D341Med (cell line): ENCODE measurements at regions not wholly inside any gene's neighbourhood (a gene's known extent, or its start where the extent isn't known, plus 50 kb on each side); places are given as distances from the start of the nearest gene placed in this dataset.
"Not testable (repeated sequence)": the region's sequence is repeated elsewhere in the genome, so short reads cannot be mapped to it uniquely, and the experiment has no call there.

Experiments used
- DNase-seq: peaks from one replicate; pipeline ENCODE4 v3.0.0; 2012; ENCODE audit warnings: low spot score

DNA sequence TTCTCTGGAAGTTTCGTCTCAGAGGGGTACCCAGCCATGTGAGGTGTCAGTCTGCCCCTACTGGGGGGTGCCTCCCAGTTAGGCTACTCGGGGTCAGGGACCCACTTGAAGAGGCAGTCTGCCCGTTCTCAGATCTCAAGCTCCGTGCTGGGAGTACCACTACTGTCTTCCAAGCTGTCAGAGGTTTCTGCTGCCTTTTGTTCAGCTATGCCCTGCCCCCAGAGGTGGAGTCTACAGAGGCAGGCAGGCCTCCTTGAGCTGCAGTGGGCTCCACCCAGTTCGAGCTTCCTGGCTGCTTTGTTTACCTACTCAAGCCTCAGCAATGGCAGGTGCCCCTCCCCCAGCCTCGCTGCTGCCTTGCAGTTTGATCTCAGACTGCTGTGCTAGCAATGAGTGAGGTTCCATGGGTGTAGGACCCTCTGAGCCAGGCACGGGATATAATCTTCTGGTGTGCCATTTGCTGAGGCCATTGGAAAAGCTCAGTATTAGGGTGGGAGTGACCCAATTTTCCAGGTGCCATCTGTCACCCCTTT is 71.0 kb upstream of the SH3GLB1 start:
- DNase-seq = not testable (repeated sequence)

DNA sequence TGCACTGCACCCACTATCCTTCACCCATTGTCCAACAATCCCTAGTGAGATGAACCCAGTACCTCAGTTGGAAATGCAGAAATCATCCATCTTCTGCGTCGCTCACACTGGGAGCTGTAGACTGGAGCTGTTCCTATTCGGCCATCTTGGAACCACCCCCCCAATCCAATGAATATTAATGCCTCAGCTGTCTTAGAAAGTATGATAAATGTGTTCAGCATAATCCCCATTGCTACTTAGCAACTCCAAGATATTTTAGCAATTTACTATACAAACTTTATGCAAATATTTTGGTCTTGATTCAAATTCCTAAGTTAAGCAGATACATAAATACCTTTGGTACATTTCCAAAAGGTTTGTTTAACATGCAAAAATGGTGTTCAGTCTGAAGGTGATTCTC is 70.5 kb upstream of the SH3GLB1 start:
- no peak for DNase-seq

DNA sequence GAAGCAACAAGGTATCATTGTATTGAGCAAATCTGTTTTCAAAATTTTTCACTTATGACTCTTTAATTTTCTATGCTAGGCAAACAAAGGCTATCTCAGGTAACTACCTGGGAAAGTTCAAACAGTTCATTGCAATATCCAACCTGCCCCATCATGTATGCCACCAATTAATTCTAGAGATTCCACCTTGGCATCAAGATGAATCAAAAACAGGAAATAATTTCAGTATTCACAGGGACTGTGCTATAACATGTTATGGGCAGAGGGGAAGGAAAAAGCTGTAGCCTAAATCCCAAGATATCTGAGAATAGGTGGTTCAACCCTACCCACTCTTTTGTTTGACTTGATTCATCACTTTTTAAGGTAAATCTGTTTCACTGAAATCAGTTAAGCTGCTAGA is 67.5 kb upstream of the SH3GLB1 start:
- no peak for DNase-seq

DNA sequence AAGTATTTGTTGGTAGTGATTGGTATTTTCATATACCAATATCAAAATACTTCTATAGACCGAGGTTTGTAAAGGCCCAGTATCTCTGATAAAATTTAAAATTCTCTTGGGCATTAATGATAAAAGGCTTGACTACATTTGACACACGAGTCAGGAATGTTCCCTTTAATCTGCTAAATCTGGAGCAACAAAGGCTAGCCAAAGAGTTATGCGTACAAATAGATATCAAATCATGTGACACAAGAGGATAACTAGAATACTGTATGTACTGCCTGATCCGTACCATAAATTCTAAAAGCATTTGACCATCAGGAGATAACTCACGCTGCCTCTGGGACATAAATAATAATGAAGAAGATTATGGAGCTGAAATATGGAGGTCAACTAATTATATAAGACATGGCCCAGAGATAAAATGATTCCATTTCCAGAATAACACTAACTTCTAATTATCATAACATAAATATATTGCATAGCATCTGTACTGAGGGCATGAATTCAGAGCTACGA is 64.2 kb upstream of the SH3GLB1 start:
- no peak for DNase-seq

DNA sequence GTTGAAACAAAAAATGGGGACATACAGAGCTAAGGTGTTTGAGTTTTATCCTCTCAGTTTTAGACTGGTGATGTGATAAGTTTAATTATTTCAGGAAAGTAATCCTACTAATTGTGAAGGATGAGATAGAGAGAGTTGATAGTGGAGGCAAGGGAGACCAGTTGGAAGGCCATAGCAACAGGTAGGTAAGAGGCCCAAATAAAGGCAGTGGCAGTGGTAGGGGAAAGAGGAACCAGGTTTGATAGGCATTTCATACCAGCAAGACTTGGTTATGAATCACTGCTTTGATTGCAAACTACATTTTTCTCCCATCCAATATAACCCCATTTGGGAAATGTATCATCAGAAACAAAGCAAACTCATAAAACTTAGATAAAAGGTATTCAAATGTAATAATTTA is 63.1 kb upstream of the SH3GLB1 start:
- no peak for DNase-seq

DNA sequence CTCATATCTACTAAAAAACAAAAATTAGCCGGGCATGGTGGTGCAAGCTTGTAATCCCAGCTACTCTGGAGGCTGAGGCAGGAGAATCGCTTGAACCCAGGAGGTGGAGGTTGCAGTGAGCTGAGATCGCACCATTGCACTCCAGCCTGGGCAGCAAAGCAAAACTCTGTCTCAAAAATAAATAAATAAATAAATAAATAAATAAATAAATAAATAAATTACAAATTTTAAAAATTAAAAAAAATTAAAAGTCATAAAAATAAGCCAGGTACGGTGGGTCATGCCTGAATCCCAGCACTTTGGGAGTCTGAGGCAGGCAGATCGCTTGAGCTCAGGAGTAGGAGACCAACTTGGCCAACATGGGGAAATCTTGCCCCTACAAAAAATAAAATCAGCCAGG is 59.7 kb upstream of the SH3GLB1 start:
- DNase-seq = not testable (repeated sequence)

DNA sequence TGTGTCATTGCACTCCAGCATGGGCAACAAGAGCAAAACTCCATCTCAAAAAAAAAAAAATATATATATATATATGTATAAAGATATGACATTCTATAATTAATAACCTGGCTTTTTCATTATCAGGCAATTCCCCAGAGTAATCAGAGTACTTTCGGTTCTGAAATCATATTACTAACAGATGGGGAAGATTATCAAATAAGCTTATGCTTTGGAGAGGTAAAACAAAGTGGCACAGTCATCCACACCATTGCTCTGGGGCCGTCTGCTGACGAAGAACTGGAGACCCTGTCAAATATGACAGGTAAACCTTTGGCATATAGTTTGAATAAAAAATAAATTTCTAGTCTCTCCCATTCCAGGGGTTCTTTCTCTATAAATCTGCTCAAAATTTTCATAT is 58.5 kb upstream of the SH3GLB1 start:
- DNase-seq = peak; percentile 58

DNA sequence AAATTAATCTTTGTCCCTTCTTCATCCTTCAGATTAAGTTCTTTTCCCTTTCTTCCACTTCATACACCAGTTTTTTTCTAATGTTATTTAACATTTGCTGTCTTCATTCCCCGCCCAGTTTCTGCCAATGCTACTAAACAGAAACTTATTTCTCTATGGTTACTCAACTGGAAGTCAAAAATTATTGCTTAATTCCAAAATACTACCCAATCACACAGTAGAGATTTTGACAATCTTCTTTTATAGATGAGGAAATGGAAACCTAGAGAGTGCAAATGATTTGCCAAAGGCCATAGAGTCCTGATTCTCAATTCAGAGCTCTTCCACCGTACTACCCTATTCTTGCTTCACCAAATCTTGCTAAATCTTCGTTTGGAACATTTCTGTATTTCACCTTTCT is 58.1 kb upstream of the SH3GLB1 start:
- no peak for DNase-seq

DNA sequence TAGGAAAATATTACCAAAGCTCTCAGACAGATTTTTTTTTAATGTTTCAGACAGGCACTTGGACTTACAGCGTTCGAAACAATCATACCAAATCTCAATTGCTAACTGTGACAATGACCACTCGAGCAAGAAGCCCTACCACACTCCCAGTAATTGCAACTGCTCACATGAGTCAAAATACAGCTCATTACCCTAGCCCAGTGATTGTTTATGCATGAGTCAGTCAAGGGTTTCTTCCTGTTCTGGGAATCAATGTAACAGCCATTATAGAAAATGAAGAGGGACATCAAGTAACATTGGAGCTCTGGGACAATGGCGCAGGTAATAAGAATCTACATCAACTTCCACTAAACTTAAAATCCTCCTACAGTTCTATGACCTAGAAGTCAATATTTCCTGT is 56.1 kb upstream of the SH3GLB1 start:
- no peak for DNase-seq

DNA sequence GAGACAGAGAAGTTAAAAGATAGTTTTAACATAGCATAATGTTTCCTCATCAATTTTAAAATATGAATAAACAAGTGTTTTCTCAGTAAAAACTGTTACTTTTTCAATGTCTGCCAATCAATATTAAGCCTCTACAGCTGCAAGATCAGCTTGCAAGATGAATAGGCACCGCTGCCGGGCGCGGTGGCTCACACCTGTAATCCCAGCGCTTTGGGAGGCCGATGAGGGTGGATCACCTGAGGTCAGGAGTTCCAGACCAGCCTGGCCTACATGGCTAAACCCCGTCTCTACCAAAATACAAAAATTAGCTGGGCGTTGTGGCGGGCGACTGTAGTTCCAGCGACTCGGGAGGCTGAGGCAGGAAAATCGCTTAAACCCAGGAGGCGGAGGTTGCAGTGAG is 54.8 kb upstream of the SH3GLB1 start:
- DNase-seq = no peak

DNA sequence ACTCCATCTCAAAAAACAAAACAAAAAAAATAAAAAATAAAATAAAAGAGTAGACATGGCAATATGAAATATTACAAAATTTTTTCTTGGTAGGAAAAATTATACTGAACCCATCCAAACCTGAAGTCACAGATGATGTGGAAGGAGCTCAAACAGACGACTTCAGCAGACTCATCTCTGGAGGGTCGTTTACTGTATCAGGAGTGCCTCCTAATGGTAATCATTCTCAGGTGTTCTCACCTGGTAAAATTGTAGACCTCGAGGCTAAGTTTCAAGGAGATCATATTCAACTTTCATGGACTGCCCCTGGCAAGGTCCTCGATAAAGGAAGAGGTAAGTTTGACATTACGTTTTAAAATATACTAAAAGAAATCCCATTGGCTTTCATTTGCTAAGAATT is 54.3 kb upstream of the SH3GLB1 start:
- DNase-seq = no peak
